ENCODE measurements at regions not wholly inside any gene's neighbourhood (a gene's known extent, or its start where the extent isn't known, plus 50 kb on each side); places are given as distances from the start of the nearest gene placed in this dataset.

DNA sequence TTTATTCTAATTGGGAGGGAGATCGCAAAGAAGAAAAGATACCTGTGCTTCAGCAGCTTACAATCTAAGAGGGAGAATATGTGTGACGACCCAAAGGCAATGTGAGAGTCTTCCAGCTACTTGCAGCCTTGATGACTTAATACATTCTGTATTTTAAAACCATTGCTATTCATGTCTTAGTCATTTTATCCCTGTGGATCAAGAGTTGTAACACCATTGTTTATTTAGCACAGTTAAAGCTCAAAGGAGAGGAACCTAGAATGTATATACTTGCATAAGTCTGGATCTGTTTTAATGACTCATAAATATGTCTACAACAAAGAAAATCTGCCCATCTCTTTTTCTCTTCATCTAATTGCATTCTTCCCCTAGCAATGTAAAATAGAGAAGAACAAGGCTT, 117.9 kb upstream of the DLX6 start:
- TF ChIP-seq, protein P1, sequence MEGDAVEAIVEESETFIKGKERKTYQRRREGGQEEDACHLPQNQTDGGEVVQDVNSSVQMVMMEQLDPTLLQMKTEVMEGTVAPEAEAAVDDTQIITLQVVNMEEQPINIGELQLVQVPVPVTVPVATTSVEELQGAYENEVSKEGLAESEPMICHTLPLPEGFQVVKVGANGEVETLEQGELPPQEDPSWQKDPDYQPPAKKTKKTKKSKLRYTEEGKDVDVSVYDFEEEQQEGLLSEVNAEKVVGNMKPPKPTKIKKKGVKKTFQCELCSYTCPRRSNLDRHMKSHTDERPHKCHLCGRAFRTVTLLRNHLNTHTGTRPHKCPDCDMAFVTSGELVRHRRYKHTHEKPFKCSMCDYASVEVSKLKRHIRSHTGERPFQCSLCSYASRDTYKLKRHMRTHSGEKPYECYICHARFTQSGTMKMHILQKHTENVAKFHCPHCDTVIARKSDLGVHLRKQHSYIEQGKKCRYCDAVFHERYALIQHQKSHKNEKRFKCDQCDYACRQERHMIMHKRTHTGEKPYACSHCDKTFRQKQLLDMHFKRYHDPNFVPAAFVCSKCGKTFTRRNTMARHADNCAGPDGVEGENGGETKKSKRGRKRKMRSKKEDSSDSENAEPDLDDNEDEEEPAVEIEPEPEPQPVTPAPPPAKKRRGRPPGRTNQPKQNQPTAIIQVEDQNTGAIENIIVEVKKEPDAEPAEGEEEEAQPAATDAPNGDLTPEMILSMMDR (IDR thresholded peaks at IDR 0.05; ENCODE audit: poor library complexity), result no peak
- TF ChIP-seq EZH2 (IDR thresholded peaks at IDR 0.05; ENCODE audit: borderline replicate concordance) (no peak), EZH2phosphoT487 (IDR thresholded peaks at IDR 0.05; ENCODE audit: low read depth, severe bottlenecking, unreplicated experiment) (no peak)

Measured in hepatocyte (in vitro differentiated cells).